ENCODE measurements at regions not wholly inside any gene's neighbourhood (a gene's known extent, or its start where the extent isn't known, plus 50 kb on each side); places are given as distances from the start of the nearest gene placed in this dataset.
A peak's percentile ranks its signal among the peaks of the same experiment; 100 is the strongest.

DNA sequence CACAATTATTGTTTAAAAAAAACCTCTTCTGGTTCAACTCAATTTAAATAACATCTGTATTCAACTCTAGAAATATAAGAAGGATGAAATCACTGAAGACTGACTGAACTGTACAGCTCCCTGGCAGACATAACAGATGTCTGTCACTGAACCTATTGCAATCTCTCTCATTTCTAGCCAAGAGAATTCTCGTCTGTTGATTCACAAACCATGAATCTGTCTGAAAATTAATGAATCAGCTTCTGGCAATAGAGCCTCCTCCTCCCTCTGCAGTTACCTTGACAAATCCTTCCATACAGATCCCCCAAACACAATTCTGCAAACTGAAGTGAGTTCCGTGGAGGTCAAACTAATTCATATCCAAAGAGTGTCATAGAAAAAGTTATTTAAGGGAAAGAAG is 561.4 kb downstream of the PYDC2 start:
- ATAC-seq = no peak
- Mint-ChIP-seq H3K4me1 (no peaks in the 10 kb centered on the region), H3K27ac (no peak overlapping the region), H3K27me3 (no peaks in the 10 kb centered on the region), H3K4me3 (no peak overlapping the region), H3K9me3 (no peaks in the 10 kb centered on the region), H3K36me3 (no peaks in the 10 kb centered on the region)

DNA sequence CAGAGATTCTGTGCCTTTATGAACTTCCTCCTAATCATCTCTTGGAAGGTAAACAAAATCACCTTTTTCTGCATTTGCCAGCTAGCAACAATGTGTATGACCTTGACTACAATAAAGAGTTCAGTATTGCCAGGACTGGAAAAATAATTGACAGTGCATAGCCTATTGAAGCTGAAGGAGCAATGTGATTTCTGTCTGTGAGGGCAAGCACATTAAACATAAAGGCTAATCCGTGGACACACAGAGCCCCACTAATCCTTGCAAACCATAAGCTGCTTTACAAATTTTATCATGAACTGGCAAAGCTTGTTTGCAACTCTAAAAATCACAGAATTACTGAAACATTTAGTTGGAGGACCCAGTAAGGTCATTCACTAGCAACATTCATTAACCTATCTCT is 563.8 kb downstream of the PYDC2 start:
- Mint-ChIP-seq H3K9me3 (no peaks in the 10 kb centered on the region), H3K27me3 (no peaks in the 10 kb centered on the region), H3K27ac (no peak overlapping the region), H3K4me1 (no peaks in the 10 kb centered on the region), H3K36me3 (no peaks in the 10 kb centered on the region), H3K4me3 (no peak overlapping the region)
- ATAC-seq = no peak

DNA sequence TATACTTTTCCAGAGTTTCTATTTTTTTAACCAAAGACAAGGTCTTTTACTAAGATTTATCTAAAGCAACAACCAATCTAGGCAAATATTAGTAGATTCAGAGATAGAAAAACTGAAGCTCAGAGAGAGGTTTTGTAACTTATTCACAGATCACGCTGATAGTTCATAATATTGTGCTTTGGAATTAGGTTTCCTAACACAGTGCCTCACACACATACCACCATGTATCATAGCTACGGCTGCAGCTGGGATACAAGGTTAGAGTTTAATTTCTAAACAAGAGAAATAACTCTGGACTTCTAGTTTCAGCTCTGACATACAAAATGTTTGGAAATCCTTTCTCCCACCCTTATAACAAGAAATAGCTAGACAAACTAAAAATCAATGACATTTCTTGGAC is 565.7 kb downstream of the PYDC2 start:
- H3K4me1 Mint-ChIP-seq = no peaks in the 10 kb centered on the region
- no peak for ATAC-seq
- no peaks in the 10 kb centered on the region for H3K36me3 Mint-ChIP-seq
- no peaks in the 10 kb centered on the region for H3K9me3 Mint-ChIP-seq
- no peaks in the 10 kb centered on the region for H3K27me3 Mint-ChIP-seq
- no peak overlapping the region for H3K4me3 Mint-ChIP-seq
- no peak overlapping the region for H3K27ac Mint-ChIP-seq

DNA sequence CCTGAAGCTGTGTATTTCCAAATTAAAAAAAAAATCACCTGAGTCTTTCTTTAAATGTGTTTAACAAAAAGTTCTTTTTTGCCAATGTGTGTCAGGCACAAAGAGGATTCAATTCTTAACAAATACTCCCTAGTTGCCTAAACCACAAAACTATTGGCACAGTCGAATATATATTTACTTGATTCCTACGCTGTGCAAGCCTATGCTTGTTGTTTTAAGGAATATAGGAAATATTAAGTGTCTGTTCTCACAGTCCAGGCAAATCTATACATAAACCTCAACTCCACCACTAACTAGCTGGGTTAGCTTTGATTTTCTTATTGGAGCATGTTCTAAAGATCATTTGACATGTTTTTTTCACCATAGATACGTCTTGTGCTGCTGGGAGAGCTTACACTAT is 571.0 kb downstream of the PYDC2 start:
- Mint-ChIP-seq H3K4me3 (no peak overlapping the region), H3K36me3 (no peaks in the 10 kb centered on the region), H3K4me1 (no peaks in the 10 kb centered on the region), H3K27me3 (no peaks in the 10 kb centered on the region), H3K9me3 (no peaks in the 10 kb centered on the region), H3K27ac (no peak overlapping the region)
- ATAC-seq = no peak

DNA sequence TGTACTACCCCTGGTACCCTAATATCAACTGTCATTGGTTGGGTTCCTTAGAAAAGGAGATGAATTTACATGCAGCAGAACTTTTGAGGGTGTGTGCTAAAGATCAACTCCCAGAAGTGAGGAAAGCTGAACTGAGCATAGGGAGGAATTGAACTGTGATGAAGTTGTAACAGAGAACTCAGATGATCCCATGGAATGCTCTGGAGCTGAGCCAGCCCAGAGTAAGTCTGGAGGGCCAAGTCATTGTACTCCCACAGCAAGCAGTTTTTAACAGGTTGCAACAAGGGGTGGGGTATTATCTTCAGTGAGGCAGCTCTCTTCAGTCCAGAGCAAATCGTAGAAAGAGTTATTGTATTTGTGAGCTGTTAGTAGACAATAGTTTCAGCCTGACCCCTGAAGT is 572.3 kb downstream of the PYDC2 start:
- H3K27ac Mint-ChIP-seq = no peak overlapping the region
- no peak for ATAC-seq
- H3K4me3 Mint-ChIP-seq = no peak overlapping the region
- H3K36me3 Mint-ChIP-seq = no peaks in the 10 kb centered on the region
- no peaks in the 10 kb centered on the region for H3K4me1 Mint-ChIP-seq
- H3K9me3 Mint-ChIP-seq = no peaks in the 10 kb centered on the region
- no peaks in the 10 kb centered on the region for H3K27me3 Mint-ChIP-seq

DNA sequence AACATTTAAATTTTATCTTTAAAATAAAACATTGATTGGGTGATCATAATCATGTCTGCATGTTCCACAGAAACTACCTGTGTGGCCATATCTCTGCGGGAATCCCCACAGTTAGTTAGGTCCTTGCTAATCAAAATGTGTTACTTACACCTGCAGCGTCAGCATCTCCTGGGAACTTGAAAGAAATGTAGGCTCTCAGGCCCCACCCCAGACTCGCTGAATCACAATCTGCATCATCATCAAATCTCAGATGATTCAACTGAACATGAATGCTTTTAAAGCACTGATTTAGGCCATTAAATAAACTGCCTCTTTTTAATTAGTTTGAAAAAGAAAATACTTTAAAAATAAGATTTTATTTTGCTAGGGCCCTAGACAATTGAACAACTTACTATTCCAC is 577.8 kb downstream of the PYDC2 start:
- Mint-ChIP-seq H3K36me3 (no peaks in the 10 kb centered on the region), H3K4me1 (peaks cover 27% of the 10 kb centered on the region), H3K27me3 (no peaks in the 10 kb centered on the region), H3K27ac (no peak overlapping the region), H3K9me3 (peaks cover 7% of the 10 kb centered on the region), H3K4me3 (no peak overlapping the region)
- ATAC-seq = no peak

DNA sequence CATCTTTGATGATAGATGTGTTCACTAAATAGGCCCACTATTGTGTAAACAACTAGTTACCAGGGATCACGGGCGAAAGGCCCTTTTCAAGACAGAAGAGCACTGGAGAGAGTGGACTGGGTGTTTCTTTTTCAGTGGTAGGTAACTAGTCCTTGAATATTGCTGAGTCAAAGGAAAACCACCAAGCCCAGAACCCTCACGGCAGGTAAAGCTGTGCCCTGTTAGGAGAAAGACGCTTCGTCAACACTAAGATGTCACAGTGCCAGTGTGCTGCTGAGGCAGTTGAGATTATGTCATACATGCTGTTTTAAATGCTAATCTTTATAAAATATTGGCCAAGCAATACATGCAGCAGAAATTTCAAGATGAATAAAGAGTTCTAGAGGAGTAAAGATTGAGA is 578.6 kb downstream of the PYDC2 start:
- Mint-ChIP-seq H3K9me3 (peaks cover 7% of the 10 kb centered on the region), H3K4me1 (peaks cover 27% of the 10 kb centered on the region), H3K27me3 (no peaks in the 10 kb centered on the region), H3K4me3 (no peak overlapping the region), H3K27ac (no peak overlapping the region), H3K36me3 (no peaks in the 10 kb centered on the region)
- ATAC-seq = no peak

DNA sequence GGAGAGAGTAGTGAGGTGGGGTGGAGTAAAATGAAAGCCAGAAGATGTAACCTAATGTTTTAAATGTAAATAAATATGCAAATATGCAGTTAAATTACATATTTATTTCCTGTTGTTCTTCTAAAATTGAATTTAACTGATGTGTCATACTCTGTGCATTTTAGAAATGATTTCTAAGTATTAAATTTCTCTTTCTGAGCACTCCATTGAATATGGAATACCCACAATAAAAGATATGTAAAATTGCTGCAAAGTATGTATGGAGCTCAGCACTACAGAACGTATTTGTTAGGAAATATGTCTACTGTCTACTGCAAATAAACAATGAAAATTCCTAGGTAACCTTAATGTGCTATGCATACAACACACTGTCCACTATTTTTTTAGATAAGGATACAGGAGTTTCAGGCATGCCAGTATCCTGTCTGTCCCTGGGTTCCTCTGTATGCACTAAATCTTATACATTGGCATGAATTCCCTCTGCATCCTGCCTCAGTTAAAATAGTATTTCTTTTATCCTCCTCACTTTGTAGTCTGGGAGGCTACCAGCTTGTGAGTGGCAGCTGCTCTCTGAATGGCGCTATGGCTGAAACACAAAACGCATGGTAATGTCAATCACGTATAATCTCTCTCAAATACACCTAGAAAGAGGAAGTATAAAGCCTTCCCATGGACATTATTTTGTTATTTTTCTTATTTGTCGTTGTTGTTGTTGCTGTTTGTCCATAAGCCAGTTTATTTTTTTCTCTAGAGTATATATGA is 579.5 kb downstream of the PYDC2 start:
- peaks cover 12% of the 10 kb centered on the region for H3K9me3 Mint-ChIP-seq
- H3K36me3 Mint-ChIP-seq = peaks cover 6% of the 10 kb centered on the region
- no peak overlapping the region for H3K27ac Mint-ChIP-seq
- H3K27me3 Mint-ChIP-seq = no peaks in the 10 kb centered on the region
- H3K4me1 Mint-ChIP-seq = peaks cover 27% of the 10 kb centered on the region
- no peak overlapping the region for H3K4me3 Mint-ChIP-seq
- ATAC-seq = no peak

DNA sequence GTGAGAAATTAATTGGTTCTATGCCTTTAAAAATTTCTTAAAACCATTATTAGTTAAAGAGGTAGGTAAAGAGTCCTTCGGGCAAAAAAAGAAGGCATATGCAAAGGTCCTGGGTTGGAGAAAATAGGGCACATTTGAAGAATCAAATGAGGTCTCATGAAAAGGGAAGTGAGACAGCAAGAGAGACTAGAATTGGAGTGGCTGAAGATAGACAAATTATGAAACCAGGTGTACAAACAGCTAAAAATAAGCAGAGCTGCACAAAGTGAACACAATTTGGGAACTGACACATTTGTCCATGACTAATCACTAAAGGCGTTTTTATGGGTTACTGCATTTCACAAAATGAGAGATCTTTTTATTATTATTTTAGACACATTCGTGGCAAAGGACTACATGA is 581.2 kb downstream of the PYDC2 start:
- H3K36me3 Mint-ChIP-seq = peaks cover 6% of the 10 kb centered on the region
- H3K4me3 Mint-ChIP-seq = no peak overlapping the region
- peaks cover 27% of the 10 kb centered on the region for H3K4me1 Mint-ChIP-seq
- H3K9me3 Mint-ChIP-seq = peaks cover 12% of the 10 kb centered on the region
- no peaks in the 10 kb centered on the region for H3K27me3 Mint-ChIP-seq
- H3K27ac Mint-ChIP-seq = peak overlapping the region; percentile 27
- peak; percentile 79 for ATAC-seq

DNA sequence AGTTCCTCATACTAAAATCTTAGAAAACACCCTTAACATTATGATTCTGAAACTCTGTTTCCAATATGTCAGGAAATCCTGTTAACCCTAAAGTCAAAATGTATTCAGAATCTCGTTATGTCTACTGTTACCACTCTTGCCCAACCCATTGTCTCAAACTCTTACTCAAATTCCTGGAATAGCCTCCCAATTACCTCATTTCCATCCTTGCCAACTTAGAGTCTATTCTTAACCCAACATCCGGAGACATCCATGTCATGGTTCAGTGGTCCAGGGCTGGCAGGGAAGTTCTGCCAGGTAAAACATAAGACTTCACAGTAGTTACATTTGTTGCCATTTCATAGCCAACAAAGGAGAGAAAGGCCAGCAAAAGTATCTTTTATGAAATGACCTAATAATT is 593.9 kb downstream of the PYDC2 start:
- no peak for ATAC-seq
- H3K9me3 Mint-ChIP-seq = no peaks in the 10 kb centered on the region
- H3K36me3 Mint-ChIP-seq = no peaks in the 10 kb centered on the region
- H3K27me3 Mint-ChIP-seq = no peaks in the 10 kb centered on the region
- peaks cover 6% of the 10 kb centered on the region for H3K4me1 Mint-ChIP-seq
- H3K4me3 Mint-ChIP-seq = no peak overlapping the region
- no peak overlapping the region for H3K27ac Mint-ChIP-seq

DNA sequence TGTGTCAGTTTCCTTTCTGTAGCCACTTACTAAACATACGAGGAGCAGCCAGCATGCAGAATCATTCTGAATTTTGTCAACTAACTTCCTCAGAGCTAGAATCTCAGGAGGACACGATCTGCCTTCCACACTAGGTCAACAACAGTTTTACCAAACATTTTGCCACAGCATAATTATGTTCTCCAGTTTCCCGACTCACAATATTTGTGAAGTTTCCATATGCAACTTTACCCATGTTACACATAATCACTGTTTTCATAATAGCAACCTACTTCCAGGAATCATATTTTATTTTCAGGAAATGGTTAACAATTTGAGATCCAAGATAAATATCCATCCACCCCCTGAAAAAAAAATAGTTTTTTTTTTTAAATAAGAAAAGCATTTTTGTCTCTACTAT is 595.0 kb downstream of the PYDC2 start:
- no peak overlapping the region for H3K4me3 Mint-ChIP-seq
- no peak for ATAC-seq
- no peak overlapping the region for H3K27ac Mint-ChIP-seq
- no peaks in the 10 kb centered on the region for H3K27me3 Mint-ChIP-seq
- H3K36me3 Mint-ChIP-seq = no peaks in the 10 kb centered on the region
- no peaks in the 10 kb centered on the region for H3K9me3 Mint-ChIP-seq
- peaks cover 13% of the 10 kb centered on the region for H3K4me1 Mint-ChIP-seq

DNA sequence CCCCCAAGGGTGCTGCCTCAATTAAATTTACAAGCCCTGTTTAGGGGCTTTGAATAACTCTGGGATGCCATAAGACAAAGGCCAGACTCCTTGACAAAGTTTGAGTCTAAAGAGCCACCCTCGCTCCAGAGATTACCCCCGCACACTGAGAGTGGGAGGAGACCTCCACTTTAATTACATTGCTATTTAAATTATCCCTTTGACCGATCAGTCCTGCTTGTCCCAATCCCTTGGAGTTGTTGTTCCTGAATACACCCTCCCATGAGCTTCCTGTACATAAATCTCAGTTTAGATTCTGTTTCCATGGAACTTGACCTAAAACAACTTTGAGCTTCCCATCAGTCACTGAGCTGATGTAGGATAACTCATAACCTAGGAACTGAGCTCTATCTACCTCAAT is 596.3 kb downstream of the PYDC2 start:
- Mint-ChIP-seq H3K27me3 (no peaks in the 10 kb centered on the region), H3K36me3 (no peaks in the 10 kb centered on the region), H3K27ac (no peak overlapping the region), H3K9me3 (no peaks in the 10 kb centered on the region), H3K4me1 (peaks cover 26% of the 10 kb centered on the region), H3K4me3 (no peak overlapping the region)
- no peak for ATAC-seq

DNA sequence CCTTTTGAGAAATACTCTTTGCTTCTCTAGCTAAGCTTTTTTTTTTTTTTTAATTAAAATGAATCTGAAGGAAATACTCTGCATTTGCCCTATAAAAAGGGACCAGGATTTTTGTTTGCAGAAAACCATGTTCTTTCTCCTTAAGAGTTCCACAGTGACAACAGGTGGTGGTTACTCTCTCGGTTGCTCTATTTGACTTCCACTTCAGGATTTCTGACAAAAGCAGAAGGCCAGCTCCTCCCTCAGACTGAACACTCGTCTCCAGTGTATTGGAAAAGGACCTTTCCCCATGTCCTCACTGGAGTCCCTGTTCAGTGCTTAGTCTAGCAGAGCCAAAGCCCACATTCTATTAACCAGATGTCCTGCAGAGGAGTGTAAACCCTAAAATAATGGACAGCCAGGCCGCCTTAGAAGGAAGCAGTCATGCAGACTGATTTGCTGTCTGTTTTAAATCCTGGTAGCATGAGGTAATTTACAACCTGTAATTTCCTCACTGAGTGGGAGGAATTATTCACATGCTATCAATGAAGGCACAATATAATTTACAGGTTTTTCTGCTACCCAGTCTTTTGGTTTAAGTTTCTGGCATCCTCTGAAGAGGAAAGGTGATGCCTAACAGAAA is 599.3 kb downstream of the PYDC2 start:
- no peaks in the 10 kb centered on the region for H3K36me3 Mint-ChIP-seq
- no peak overlapping the region for H3K4me3 Mint-ChIP-seq
- ATAC-seq = no peak
- no peaks in the 10 kb centered on the region for H3K9me3 Mint-ChIP-seq
- peak overlapping the region; percentile 41 for H3K27ac Mint-ChIP-seq
- H3K27me3 Mint-ChIP-seq = no peaks in the 10 kb centered on the region
- H3K4me1 Mint-ChIP-seq = peaks cover 44% of the 10 kb centered on the region

DNA sequence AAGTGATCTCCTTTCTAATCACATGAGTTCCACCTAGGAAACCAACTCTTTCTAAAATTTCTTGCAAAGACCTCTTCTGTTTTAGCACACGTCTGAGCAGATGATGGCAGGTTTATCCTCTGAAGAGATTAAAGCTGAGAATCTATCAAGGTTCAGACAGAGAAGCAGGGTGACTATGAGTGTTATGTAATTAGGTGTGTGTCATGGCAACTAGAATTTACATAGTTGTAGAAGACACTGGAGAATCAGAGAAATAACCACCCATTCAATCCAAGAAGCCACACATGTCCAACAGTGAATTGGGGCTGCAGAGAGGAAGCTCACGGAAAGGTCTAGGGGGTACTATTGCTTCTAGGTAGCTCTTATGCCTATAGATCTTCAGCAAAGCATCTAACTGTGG is 600.5 kb downstream of the PYDC2 start:
- no peak for ATAC-seq
- Mint-ChIP-seq H3K27ac (peak overlapping the region; percentile 59), H3K9me3 (no peaks in the 10 kb centered on the region), H3K27me3 (no peaks in the 10 kb centered on the region), H3K4me3 (no peak overlapping the region), H3K36me3 (no peaks in the 10 kb centered on the region), H3K4me1 (peaks cover 44% of the 10 kb centered on the region)

DNA sequence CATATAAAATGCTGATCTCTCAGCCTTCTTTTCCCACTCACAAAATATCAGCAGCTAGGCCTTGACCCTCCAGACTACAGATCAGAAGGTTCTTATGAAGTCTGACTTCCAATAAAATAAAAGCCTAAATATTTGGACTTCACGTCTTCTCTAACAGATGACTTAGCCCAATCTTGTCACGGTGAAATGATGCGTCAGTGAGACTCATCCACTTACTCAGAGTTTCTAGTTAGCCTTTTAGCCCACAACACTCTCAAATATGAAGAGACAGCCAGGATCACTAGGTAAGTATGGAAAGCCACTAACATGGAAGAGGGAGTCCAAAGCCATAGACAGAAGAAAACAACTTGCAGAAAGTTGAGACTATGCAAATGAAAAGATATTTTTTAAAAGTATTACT is 601.2 kb downstream of the PYDC2 start:
- no peaks in the 10 kb centered on the region for H3K9me3 Mint-ChIP-seq
- peak overlapping the region; percentile 59 for H3K27ac Mint-ChIP-seq
- H3K27me3 Mint-ChIP-seq = no peaks in the 10 kb centered on the region
- ATAC-seq = no peak
- H3K36me3 Mint-ChIP-seq = no peaks in the 10 kb centered on the region
- H3K4me1 Mint-ChIP-seq = peaks cover 44% of the 10 kb centered on the region
- H3K4me3 Mint-ChIP-seq = no peak overlapping the region

DNA sequence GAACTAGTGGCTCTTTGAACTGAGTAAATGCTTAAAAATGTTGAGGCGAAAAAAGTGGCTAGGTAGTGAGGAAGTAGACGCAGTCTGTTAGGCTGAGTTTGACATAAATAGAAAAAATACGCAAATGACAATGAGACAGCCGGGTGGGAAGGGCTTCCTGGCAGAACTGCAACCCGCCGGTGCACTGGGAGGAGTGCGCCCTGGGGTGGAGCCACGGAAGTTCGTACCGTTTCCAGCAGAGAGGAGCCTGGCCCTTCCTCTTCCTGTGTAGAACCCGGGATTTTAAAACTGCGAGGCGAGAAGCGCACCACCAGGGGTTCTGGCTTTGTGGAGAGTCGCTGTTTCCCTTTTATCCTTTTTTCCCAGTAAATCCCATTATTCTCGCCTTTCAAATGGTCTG is 602.6 kb downstream of the PYDC2 start:
- H3K27ac Mint-ChIP-seq = peak overlapping the region; percentile 89
- peak; percentile 87 for ATAC-seq

More for the DNA sequence above, 602.6 kb downstream of the PYDC2 start:
- H3K36me3 Mint-ChIP-seq = no peaks in the 10 kb centered on the region
- H3K4me3 Mint-ChIP-seq = peak overlapping the region; percentile 74
- H3K27me3 Mint-ChIP-seq = no peaks in the 10 kb centered on the region
- no peaks in the 10 kb centered on the region for H3K9me3 Mint-ChIP-seq
- peaks cover 56% of the 10 kb centered on the region for H3K4me1 Mint-ChIP-seq
